BE2C (cell line): ENCODE measurements at regions not wholly inside any gene's neighbourhood (a gene's known extent, or its start where the extent isn't known, plus 50 kb on each side); places are given as distances from the start of the nearest gene placed in this dataset.

Experiments used
- DNase-seq: peaks from one replicate; pipeline ENCODE4 v3.0.0-alpha.2; 2020
- H3K27me3 ChIP-seq: fragments of 250-450 bp; sonication (Bioruptor Pico); 2 replicates; pipeline ENCODE4 v1.5.1; 2020; ENCODE audit warnings: mild to moderate bottlenecking
- H3K36me3 ChIP-seq: fragments of 250-450 bp; sonication (Bioruptor Pico); 2 replicates; pipeline ENCODE4 v1.5.1; 2020; ENCODE audit warnings: mild to moderate bottlenecking
- H3K4me1 ChIP-seq: fragments of 250-450 bp; sonication (Bioruptor Pico); 2 replicates; pipeline ENCODE4 v1.5.1; 2020
- H3K4me3 ChIP-seq: 2 replicates; pipeline ENCODE4 v1.5.1; 2011; ENCODE audit warnings: low read depth, low read length
- H3K9me3 ChIP-seq: fragments of 250-450 bp; sonication (Bioruptor Pico); 2 replicates; pipeline ENCODE4 v1.5.1; 2020
- TF ChIP-seq, protein P1 (sequence below): IDR thresholded peaks from 2 replicates; pipeline ENCODE4 v1.5.1; 2012; ENCODE audit warnings: mild to moderate bottlenecking, low read depth, low read length

GRCh38 chrX:66900886-66901285, 262.0 kb upstream of the EDA2R start:
- TF ChIP-seq, protein P1, sequence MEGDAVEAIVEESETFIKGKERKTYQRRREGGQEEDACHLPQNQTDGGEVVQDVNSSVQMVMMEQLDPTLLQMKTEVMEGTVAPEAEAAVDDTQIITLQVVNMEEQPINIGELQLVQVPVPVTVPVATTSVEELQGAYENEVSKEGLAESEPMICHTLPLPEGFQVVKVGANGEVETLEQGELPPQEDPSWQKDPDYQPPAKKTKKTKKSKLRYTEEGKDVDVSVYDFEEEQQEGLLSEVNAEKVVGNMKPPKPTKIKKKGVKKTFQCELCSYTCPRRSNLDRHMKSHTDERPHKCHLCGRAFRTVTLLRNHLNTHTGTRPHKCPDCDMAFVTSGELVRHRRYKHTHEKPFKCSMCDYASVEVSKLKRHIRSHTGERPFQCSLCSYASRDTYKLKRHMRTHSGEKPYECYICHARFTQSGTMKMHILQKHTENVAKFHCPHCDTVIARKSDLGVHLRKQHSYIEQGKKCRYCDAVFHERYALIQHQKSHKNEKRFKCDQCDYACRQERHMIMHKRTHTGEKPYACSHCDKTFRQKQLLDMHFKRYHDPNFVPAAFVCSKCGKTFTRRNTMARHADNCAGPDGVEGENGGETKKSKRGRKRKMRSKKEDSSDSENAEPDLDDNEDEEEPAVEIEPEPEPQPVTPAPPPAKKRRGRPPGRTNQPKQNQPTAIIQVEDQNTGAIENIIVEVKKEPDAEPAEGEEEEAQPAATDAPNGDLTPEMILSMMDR = no peak
- Histone ChIP-seq H3K4me3 (no peak overlapping the region), H3K9me3 (no peaks in the 10 kb centered on the region), H3K27me3 (no peaks in the 10 kb centered on the region), H3K36me3 (no peaks in the 10 kb centered on the region), H3K4me1 (no peaks in the 10 kb centered on the region)
- DNase-seq = no peak

DNA sequence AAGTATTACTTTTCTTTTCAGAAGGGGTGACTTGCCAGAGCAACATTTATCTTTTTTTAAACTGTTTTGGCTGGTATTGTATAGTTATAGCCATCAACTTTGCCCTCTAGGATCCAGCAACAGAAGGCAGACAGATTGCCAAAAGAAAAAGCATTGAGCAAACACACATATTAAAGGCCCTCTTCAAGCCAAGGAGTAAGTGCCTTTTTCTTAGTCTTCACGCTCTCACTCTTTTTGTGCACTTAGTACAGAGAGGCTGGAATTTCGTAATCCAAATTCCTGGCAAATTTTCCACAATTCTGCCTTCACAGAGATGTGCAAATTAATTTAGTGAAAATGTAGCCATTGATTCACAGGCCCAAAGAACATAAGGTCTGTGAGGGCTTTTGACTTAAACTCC, 253.1 kb upstream of the EDA2R start:
- TF ChIP-seq, protein P1 = no peak
- no peaks in the 10 kb centered on the region for H3K4me1 ChIP-seq
- H3K4me3 ChIP-seq = no peak overlapping the region
- no peaks in the 10 kb centered on the region for H3K9me3 ChIP-seq
- no peaks in the 10 kb centered on the region for H3K36me3 ChIP-seq
- no peaks in the 10 kb centered on the region for H3K27me3 ChIP-seq
- DNase-seq = no peak

- Histone ChIP-seq H3K9me3 (no peaks in the 10 kb centered on the region), H3K36me3 (no peaks in the 10 kb centered on the region), H3K4me3 (no peak overlapping the region), H3K27me3 (no peaks in the 10 kb centered on the region), H3K4me1 (no peaks in the 10 kb centered on the region)
- TF ChIP-seq, protein P1 = no peak
- no peak for DNase-seq
Measured at GRCh38 chrX:66889418-66889817, 250.5 kb upstream of the EDA2R start.

DNA sequence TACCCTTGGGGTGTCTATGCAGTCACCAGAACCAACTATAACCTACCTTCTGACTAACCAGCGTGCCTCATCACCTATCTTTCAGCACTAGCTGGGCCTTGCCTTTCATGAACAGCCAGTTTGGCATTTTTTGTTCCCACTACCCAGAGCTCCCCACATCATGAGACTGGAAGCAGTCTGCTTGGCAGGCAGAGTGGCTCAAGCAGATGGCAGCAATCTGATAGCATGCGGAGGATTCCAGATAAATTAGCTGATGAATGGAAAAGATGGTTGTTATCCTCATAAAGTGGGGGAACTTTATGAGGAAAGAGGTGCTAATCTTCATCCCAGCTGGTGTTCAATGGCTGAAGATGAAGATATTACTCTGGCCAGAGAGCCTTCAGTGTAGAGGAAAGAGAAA, 243.2 kb upstream of the EDA2R start:
- Histone ChIP-seq H3K4me3 (no peak overlapping the region), H3K9me3 (no peaks in the 10 kb centered on the region), H3K27me3 (no peaks in the 10 kb centered on the region), H3K4me1 (no peaks in the 10 kb centered on the region), H3K36me3 (no peaks in the 10 kb centered on the region)
- TF ChIP-seq, protein P1 = no peak
- DNase-seq = no peak

DNA sequence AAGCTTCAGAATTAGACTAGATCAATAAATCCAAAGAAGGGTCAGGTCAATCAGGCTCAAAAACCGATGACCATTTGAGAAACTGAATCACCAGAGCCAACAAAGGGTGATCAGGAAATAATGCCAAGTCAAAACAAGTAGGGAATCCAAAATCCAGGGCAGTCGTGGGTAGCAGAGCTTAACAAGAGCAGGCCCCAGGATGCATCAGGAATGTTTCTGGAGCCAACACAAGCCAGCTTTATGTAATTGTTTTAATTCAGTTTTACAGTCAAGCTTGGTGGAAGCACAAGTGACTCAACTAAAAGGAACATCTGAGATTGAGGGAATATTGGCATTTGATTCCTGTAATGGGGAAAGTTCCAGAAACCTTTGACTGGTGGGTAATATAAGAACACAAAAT, 237.9 kb upstream of the EDA2R start:
- Histone ChIP-seq H3K27me3 (no peaks in the 10 kb centered on the region), H3K9me3 (no peaks in the 10 kb centered on the region), H3K4me1 (no peaks in the 10 kb centered on the region), H3K36me3 (no peaks in the 10 kb centered on the region), H3K4me3 (no peak overlapping the region)
- DNase-seq = no peak
- TF ChIP-seq, protein P1 = no peak

- TF ChIP-seq, protein P1 = no peak
- no peaks in the 10 kb centered on the region for H3K36me3 ChIP-seq
- H3K27me3 ChIP-seq = no peaks in the 10 kb centered on the region
- DNase-seq = no peak
- no peaks in the 10 kb centered on the region for H3K4me1 ChIP-seq
- H3K9me3 ChIP-seq = no peaks in the 10 kb centered on the region
- no peak overlapping the region for H3K4me3 ChIP-seq
Measured at GRCh38 chrX:66872771-66873170, 233.9 kb upstream of the EDA2R start.
